Epidermal melanocyte (primary cell): ENCODE measurements at regions not wholly inside any gene's neighbourhood (a gene's known extent, or its start where the extent isn't known, plus 50 kb on each side); places are given as distances from the start of the nearest gene placed in this dataset.

Experiments
- DNase-seq: peaks from one replicate; pipeline ENCODE4 v3.0.0; 2011; ENCODE audit warnings: low spot score; ENCODE audit not compliant: insufficient read length

DNA sequence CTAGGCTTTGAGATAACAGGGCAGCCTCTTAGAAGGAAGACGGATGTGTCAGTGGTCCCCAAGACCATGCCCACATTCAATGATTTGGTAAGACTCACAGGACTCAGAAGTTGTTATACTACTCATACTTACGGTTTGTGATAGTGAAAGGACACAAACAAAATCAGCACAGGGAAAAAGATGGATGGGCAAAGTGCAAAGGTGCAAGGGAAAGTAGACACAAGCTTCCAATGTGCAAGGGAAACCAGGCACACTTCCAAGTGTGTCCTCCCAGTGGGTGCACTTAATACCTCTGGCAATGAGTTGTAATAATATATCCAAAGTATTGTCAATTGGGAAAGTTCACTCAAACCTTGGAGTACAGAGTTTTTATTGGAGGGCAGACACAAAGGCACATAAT lies 53.8 kb upstream of the VCX start:
- DNase-seq = no peak

DNA sequence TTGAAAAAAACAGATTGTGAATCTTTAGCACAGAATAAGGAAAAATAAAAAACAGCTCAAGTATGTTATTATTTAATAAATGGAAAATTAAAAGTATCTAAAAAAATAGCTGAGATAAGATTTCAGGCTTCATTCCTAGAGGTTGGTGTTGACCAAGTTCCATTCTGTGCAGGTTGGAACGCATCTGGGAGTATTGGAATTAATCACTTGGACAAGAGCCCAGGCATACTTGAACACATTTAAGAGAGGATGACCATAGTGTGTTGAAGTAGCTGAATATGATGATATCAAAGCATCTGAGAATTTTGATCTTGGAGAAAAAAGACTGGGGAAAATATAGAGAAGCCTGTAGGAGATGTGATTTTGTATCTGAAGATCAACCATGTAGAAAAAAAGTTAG lies 54.6 kb upstream of the VCX start:
- no peak for DNase-seq

DNA sequence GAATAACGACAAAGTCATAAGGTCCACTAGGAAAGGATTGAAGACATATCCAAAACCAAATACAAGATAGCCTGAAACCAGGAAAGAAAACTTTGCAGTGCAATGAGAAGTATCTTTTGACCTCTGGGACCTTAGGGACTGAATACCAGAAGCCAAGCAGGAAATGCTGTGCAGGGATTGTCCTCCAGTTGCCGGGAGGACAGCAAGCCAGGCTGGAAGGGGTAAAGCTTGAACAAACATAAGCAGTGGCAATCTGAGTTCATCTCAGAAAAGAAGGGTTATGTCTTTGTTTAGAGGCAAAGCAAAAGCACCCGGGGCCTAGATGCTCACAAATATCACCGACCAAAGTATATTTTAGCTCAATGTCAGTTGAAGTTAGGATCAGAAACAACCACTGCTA lies 55.3 kb upstream of the VCX start:
- DNase-seq = no peak

DNA sequence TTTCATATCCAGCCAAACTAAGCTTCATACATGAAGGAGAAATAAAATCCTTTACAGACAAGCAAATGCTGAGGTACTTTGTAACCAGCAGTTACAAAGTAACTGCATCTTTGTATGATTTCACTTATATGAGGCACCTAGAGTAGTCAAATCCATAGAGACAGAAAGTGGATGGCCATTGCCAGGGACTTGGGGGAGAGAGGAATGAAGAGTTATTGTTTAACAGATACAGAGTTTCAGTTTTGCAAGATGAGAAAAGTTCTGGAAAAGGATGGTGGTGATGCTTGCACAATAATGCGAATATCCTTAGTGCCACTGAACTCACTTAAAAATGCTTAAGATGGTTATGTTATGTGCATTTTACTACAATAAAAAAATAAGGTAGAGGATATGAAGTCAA lies 58.4 kb upstream of the VCX start:
- DNase-seq = no peak

DNA sequence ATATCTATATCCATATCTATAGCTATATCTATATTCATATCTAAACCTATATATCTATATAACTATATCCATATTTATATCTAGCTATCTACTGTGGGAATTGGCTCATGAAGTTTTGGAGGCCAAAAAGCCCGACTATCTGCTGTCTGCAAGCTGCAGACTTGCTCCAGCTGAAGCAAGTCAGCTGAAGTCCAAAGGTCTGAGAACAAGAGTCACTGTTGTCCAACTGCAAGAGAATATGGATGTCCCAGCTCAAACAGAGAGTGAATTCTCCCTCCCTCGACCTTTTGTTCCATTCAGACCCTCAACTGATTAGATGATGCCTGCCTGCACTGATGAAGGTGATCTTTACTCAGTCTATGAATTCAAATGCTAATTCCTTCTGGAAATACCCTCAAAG lies 63.3 kb upstream of the VCX start:
- no peak for DNase-seq

DNA sequence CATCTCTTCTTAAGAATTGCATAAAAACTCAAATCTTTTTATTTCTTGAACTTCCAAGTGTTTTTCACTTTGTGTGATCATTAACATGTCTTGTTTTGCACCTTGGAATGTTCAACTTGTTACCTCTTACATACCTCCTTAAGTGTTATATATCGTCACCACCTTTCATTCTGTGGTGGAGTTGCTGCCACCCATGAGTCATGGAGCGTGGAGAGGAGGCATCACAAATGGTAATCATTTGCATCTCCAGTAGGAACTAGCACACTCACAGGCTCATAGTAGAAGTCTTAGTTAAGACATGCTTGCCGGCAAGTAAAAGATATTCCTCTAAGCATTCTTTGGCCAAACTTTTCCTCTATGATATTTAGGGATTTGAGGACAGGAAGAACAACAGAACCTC lies 67.0 kb upstream of the VCX start:
- DNase-seq = no peak

DNA sequence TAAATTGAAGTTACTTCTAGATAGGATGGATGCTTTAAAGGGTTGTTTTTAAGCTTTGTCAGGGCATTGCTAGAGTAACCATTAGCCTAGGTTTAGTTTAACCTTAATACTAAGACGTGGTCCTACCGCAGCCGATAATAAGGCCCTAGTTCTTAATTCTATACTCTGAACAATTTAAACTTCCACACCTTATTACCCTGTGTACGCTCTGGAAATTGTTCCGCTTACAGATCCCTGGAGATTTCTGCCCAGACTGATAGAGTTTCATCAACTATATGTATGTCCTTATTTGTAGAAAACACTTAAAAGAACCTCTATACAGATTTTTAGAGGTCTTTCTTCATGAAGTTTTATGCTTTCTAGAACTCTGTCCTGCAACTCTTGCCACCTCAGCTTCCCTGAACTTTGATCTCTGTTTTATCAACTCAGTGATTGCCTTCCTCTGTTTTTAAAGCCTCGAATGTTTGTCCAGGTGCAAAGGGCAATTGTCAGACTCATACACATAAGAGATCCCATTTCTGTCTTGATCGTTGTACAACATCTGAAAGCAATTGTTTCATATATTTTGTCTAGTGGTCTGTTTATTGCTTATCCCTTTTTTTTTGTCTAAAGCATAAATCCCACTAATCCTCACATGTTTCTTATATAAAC lies 71.1 kb upstream of the VCX start:
- no peak for DNase-seq

DNA sequence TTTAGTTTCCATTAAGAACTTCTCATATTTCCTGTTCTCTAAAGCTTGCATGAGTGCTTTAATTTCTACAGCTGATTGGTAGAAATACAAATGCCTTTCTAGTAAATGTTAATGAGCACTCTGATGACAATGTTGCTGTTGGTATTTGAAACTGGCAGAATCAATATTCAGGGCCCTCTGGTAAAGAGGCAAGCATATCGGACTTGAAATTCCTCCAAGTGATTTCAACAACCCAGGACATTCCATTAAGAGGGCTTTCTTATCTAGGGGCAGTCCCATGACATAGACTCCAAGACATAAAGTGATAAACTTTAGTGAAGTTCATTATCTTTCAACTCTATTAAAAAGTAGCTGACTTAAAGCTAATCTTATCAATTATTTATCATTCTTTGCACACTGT lies 83.1 kb upstream of the VCX start:
- no peak for DNase-seq

DNA sequence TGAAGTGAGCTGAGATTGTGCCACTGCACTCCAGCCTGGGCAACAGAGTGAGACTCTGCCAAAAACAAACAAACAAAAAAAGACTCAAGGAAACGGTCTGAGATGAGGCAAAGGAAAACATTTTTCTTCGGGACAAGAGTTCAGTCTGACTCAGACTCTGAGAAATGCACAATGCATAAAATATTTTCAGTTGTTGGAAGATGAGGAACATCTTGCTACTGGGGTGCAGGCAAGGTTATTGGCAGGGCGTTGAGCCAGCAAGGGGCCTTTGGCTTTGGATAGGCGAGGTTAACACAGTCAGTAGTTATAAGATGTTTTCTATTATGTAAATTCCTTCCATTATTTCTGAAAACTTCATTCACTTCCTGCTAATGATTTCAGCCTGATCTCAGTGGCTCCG lies 96.1 kb upstream of the VCX start:
- no peak for DNase-seq

DNA sequence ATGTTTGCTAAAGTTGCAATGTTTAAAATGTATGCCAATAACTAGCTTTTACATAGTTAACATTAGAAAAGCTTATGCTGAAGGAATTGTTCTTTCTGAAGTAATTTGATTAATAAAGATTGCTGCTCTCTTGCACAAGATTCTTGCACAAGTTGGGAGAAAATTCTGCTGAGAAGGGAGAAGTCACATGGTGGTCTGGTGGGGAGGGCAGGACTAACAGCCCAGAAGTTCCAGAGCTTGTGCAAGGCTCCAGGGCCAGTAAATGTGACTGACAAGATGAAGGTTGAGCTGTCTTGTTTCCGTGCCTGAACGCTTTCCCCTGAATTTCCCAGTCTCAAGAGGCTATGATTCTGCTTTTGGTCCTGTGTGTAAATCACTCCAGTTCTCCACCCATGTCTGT lies 112.9 kb upstream of the VCX start:
- no peak for DNase-seq

DNA sequence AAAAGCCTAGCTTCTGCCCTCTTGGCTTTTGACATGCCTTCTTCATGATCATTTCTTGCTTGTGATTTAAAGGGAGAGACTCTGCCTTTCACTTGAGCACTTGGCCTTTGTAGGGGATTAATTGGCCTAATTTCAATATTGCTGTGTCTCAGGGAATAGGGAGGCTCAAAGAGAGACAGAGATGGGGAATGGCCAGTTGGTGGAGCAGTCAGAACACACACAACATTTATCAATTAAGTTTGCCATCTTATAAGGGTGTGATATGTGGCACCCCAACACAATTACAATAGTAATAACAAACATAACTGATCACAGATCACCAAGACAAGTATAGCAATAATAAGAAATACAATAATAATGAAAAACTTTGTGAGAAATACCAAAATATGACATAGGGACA lies 122.5 kb upstream of the VCX start:
- DNase-seq = no peak

DNA sequence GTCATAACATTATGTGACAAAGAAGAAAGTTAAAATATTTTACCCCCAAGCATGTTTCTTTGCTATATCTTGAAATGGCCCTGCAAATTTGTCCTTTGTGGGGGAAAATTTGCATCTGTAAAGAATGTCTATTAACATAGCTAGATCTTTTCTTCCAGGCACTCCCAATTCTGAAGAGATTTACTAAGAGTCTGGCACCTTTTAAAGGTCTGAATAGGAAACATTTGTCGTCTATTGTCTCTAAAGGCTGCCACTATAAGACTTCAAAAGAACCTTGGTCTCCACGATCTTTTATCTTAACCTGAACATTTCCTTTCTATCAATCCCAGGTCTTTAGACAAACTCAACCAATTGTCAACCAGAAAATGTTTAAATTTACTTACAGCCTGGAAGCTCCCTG lies 128.6 kb upstream of the VCX start:
- DNase-seq = no peak

DNA sequence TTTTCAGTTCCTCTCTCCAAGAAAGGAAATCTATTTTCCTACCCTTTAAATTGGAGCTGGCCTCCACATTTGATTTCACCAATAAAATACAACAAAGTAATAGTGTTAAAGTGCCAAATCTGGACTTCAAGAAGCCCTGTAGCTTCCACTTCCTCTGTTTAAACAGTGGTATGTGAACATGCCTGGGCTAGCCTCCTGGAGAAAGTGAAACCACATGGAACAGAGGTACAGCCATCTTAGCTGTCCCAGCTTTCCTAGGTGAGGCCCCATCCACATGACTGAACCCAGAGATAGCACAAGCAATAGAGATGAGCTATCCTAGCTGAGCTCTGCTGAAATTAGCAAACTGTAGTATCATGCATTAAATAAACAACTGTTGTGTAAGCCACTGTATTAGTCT lies 131.8 kb upstream of the VCX start:
- DNase-seq = no peak

DNA sequence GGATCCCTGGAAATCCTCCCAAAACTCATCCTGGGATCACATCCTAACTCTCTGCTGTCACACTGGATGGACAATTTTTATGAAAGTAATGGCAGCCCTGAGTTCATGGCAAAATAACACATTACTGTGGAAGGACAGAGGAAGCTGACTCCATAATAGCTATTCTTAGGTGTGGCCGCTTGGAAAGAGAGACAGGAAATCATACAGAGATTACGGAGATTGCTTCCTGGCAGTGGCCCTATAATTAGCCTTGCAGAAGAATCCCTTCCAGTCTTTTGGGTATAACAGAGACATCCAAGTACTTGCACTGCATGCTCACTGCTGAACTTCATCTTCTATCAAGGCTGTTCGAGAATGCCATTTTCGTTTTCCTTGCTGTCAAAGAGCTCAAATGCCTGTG lies 133.1 kb upstream of the VCX start:
- DNase-seq = no peak

DNA sequence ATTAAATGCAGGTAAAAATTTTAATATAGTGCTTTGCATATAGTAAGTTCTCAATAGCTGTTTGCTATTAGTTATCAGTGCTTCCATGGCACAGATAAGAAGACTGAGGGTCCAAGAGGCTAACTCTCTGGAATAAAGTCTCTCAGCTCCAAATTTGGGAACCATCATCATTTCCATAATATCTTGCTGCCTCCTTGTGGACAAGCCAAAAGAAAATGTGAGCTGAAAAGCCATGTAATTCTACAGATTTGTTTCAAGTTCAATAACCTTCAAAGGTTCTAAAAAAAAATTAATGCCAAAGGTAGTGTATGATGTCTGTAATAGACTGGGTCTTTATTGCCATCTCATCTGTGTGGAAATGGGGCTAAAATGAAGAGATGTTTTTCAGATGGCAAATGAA lies 136.9 kb upstream of the VCX start:
- DNase-seq = no peak

DNA sequence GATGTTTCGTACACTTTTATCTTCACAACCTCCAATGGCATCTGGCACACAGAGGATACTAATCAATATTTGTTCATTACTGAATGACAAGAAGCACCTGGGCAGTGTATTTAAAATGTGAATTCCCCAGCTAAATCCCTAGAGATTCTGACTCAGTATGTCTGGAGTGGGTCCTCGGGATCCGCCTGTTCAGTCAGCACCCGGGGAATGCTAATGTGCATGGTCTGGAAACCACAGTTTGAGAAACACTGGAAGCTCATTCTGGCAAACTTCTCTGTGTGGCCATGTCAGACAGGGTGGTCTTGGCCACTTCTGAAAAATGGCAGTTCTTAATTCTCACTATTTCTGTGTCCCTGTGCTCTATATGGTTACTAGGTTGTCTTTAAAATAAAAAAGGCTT lies 138.8 kb upstream of the VCX start:
- DNase-seq = no peak

DNA sequence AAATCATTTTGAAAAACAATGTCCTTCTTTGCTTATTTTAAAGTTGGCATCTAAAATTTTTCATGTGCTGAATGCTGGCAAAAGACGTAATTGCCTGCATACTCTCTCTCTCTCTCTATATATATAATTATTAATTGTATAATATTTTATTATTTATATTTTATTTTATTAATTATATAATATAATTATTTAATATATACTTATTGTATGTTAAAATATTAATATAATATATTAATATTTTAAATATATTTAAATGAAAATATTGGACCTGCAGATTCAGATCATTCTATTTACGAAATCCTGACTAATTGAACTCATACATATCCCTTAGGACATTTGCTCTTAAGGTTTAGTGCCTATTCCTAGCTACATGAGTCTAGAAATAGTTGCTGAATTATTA lies 144.7 kb upstream of the VCX start:
- no peak for DNase-seq

DNA sequence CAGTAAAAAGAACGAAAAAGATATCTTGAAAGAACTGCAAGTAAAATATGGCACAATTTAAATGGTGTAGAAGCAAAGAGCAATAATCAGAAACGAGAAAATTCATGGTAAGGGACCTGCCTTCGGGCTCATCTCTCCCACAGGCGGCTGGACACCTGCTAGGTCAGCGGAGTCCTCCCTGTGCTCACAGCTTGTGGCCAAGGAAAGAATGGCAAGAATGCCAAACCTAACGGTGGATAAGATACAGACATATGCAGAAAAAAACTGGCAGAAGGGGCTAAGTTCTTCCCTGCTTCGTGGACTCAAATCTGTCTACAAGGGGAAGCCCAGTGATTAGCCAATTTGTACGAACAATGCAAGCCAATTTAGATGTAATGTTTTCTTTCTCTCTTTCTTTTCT lies 152.1 kb upstream of the VCX start:
- DNase-seq = no peak

DNA sequence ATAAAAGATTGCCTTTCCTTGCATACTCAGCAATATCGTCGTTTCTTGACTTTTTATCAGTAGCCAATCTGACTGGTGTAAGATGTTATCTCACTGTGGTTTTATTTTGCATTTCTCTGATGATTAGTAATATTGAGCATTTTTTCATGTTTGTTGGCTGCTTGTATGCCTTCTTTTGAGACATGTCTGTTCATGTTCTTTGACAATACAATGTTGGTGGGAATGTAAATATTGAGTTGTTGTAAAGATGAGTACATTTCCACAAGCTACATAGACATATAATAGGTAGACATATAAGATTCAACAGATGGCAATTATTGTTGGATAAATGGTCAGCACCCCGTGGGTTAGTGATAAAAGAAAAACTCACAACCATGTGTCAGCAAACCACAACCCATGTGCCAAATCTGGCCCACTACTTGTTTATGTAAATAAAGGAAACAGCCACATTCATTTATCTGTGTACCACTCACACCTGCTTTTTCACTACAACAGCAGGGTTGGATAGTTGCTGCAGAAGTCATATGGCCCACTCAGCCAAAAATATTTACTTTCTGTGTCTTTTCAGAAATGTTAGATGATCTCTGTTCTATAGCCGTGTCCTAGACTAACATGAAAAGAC lies 153.1 kb upstream of the VCX start:
- DNase-seq = no peak

DNA sequence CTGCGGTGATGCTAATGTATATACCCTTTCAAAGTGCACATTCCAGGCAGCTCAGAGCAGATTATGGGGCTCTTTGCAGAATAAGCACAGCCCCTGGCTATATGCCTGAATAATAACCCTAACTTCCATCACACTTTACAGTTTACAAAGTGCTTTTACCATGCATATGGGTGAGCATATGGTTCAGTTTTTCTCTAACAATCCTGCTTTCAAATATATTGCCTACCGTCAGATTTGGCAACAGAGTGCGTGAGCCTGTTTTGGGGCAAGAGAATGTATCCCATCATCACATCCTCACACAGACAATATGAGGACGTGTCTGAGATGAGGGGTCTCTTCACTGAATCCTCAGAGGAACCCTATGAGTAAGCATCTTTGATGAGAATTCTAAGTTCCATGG lies 162.8 kb upstream of the VCX start:
- DNase-seq = no peak

DNA sequence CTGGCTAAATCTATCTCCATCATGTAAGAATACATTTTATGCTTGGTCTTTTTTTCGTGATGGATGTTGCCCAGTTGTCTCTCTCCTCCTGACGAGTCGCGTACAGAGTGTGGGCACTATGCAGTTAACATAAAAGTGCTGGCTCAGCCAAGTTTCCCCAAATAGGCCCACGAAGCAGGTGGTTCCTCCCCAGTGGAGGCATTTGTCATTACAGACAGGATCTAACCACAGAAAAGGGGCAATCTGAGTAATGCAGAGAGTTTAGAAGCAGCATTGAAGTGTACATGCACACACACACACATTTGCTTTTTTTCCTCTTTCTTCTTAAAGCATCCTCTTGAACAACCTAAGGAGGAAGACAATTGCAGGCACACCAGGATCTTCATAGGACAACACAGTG lies 188.7 kb upstream of the VCX start:
- no peak for DNase-seq

DNA sequence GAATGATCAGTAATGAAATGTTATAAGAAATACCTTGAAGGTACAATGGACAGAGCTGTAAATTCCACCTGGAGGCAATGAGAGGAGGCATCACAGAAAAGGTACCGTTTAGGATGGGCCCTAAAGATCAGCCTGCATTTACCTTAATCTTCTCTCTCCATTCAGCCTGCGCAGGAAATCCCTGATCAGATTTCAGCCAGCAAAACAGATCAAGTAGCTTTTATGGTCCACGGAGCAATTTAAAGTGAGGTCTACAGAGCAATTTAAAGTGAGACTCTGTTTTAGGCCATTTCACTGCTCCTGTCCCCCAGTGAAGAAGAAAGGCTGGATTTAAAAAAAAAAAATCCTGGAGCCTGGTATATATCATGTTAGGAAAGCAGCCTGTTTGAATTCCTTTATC lies 195.1 kb upstream of the VCX start:
- DNase-seq = no peak

DNA sequence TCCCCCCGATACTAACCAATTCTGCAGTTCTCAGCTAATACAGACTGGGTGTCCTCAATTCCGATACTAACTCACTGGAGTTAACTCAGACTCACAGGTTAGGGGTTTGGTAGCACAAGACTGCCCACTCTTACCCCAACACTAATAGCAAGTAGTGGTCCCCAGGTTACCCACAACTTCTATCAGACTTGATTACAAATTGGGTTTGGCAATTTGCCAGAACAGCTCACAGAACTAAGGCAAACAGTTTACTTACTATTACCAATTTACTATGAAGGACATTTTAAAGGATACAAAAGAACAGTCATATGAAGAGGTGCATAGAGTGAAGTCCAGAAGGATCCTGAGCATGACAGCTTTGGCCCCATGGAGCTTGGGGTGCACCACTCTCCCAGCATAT lies 201.8 kb upstream of the VCX start:
- no peak for DNase-seq

DNA sequence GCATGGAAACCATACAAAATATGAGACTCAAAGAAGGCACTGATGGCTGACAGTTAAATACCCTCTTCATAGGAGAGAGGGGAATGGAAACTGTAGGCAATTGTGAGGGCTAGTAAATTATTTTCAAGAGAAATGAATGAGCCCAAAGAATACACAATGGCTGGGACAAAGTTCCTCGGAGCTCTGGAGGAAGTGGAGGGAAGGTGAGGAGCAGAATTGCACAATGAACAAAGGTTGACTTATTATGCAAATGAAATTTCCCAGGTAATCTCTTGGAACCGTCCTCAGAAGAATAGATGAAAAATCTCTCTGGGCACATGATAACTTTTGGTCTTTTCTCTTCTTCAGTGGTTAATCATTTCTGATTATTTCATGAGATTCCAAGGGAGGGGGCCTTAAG lies 202.6 kb upstream of the VCX start:
- DNase-seq = no peak
